Muscle of leg (tissue), 3 donors: ENCODE measurements at regions not wholly inside any gene's neighbourhood (a gene's known extent, or its start where the extent isn't known, plus 50 kb on each side); places are given as distances from the start of the nearest gene placed in this dataset.

Source experiments
- DNase-seq: peaks from one replicate; pipeline ENCODE4 v3.0.0; 2013
- H3K27ac ChIP-seq: one replicate; pipeline ENCODE4 v1.5.1; 2013; ENCODE audit warnings: mild to moderate bottlenecking, low read length, control low read depth
- H3K27me3 ChIP-seq: one replicate; pipeline ENCODE4 v1.6.1; 2013; ENCODE audit warnings: low read length; ENCODE audit not compliant: control insufficient read depth, insufficient read depth
- H3K36me3 ChIP-seq: one replicate; pipeline ENCODE4 v1.6.1; 2013; ENCODE audit warnings: low read length; ENCODE audit not compliant: control insufficient read depth, insufficient read depth
- H3K4me1 ChIP-seq: one replicate; pipeline ENCODE4 v1.6.1; 2013; ENCODE audit warnings: low read length; ENCODE audit not compliant: control insufficient read depth, insufficient read depth
- H3K4me3 ChIP-seq: one replicate; pipeline ENCODE4 v1.5.1; 2013; ENCODE audit warnings: low read length, control low read depth
- H3K9me3 ChIP-seq: replicated peaks from 2 replicates; pipeline ENCODE4 v1.6.1; 2013; ENCODE audit warnings: low read depth, low read length; ENCODE audit not compliant: control insufficient read depth
- WGBS: methylation state at CpG from one replicate; pipeline ENCODE4 v1.1.5; 2013; ENCODE audit warnings: missing lambda C conversion rate; ENCODE audit not compliant: insufficient coverage; 5-methylcytosine and 5-hydroxymethylcytosine counted together

- H3K4me1 ChIP-seq, result no peaks in the 10 kb centered on the region
- H3K4me3 ChIP-seq, result no peak overlapping the region
- peaks cover 6% of the 10 kb centered on the region for H3K27me3 ChIP-seq
- 75% methylated on average over 1 of the region's 2 CpGs for WGBS
- no peak overlapping the region for H3K27ac ChIP-seq
- no peak for DNase-seq
- H3K9me3 ChIP-seq, result no peaks in the 10 kb centered on the region
- no peaks in the 10 kb centered on the region for H3K36me3 ChIP-seq
Observed at GRCh38 chrX:9253211-9253610, 211.6 kb upstream of the TBL1X start.

- no peaks in the 10 kb centered on the region for H3K4me1 ChIP-seq
- DNase-seq, result peak; percentile 68
- H3K27ac ChIP-seq, result no peak overlapping the region
- peaks cover 7% of the 10 kb centered on the region for H3K27me3 ChIP-seq
- no peaks in the 10 kb centered on the region for H3K36me3 ChIP-seq
- H3K4me3 ChIP-seq, result no peak overlapping the region
- H3K9me3 ChIP-seq, result no peaks in the 10 kb centered on the region
- 59% methylated on average over 4 of the region's 6 CpGs for WGBS
Observed at GRCh38 chrX:9257718-9258420, 207.0 kb upstream of the TBL1X start.

DNA sequence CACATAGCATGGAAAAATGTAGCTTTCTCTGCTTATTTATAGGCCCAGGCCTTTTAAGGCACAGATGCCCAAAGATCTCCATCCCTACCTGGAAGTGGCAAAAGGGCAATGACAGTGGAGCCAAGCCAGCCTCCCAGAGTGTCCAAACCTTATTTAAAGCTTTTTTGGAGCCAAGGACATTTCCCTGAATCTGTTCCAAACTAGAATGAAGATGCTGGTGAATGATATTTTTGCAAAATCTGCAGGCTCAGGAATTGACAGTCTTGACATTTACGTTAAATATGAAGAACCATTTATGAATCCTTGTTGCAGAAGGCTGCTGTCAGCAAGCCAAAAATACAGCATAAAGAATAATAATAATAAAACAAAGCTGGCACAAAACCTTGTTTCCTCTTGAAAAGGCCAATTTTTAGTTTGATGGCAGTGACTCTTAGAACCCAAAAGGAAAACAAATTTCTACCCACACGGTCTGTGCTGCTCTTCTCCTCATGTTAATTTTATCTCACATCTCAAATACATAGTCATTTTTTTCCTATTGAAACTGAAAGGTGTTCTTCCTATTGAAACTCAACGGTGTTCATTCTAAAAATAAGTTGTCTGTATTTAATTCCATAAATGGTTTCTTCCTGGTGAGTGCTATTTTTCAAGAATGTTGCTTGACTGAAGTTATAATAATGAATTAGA is 206.3 kb upstream of the TBL1X start:
- no peak for DNase-seq
- Histone ChIP-seq H3K4me3 (no peak overlapping the region), H3K36me3 (no peaks in the 10 kb centered on the region), H3K9me3 (no peaks in the 10 kb centered on the region), H3K4me1 (no peaks in the 10 kb centered on the region), H3K27ac (no peak overlapping the region), H3K27me3 (peaks cover 6% of the 10 kb centered on the region)
- no CpG with 5 or more reads among the region's 3 CpGs for WGBS

GRCh38 chrX:9260603-9261002 is 204.3 kb upstream of the TBL1X start:
- 100% methylated on average over 1 of the region's 1 CpG for WGBS
- Histone ChIP-seq H3K27ac (no peak overlapping the region), H3K27me3 (peaks cover 7% of the 10 kb centered on the region), H3K9me3 (no peaks in the 10 kb centered on the region), H3K36me3 (no peaks in the 10 kb centered on the region), H3K4me3 (no peak overlapping the region), H3K4me1 (no peaks in the 10 kb centered on the region)
- DNase-seq, result no peak

DNA sequence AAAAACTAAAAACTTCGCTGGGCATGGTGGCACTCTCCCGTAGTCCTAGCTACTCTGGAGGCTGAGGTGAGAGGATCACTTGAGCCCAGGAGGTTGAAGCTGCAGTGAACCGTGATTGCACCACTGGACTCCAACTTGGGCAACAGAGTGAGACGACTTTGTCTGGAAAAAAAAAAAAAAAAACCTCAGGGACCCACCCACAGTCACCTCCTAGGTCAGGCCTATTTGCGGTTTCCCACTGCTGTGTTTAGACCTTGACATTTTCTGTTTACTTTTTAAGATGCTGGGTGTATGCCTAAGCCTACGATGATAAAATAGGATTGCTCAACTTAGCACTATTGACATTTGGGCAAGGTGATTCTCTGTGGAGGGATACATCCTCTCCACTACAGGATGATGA is 197.4 kb upstream of the TBL1X start:
- Histone ChIP-seq H3K4me1 (no peaks in the 10 kb centered on the region), H3K27me3 (peaks cover 11% of the 10 kb centered on the region), H3K9me3 (no peaks in the 10 kb centered on the region), H3K27ac (no peak overlapping the region), H3K36me3 (no peaks in the 10 kb centered on the region), H3K4me3 (no peak overlapping the region)
- no peak for DNase-seq
- no CpG with 5 or more reads among the region's 6 CpGs for WGBS

- Histone ChIP-seq H3K27ac (no peak overlapping the region), H3K9me3 (no peaks in the 10 kb centered on the region), H3K36me3 (no peaks in the 10 kb centered on the region), H3K4me1 (no peaks in the 10 kb centered on the region), H3K4me3 (no peak overlapping the region), H3K27me3 (peaks cover 9% of the 10 kb centered on the region)
- no peak for DNase-seq
- 100% methylated on average over 3 of the region's 4 CpGs for WGBS
Observed at GRCh38 chrX:9269134-9269533, 195.7 kb upstream of the TBL1X start.

GRCh38 chrX:9271789-9272525 is 192.9 kb upstream of the TBL1X start:
- Histone ChIP-seq H3K27me3 (peaks cover 12% of the 10 kb centered on the region), H3K9me3 (no peaks in the 10 kb centered on the region), H3K27ac (no peak overlapping the region), H3K4me1 (no peaks in the 10 kb centered on the region), H3K4me3 (no peak overlapping the region), H3K36me3 (no peaks in the 10 kb centered on the region)
- WGBS, result no CpG with 5 or more reads among the region's 13 CpGs
- DNase-seq, result peak; percentile 72

- no peak for DNase-seq
- no peaks in the 10 kb centered on the region for H3K36me3 ChIP-seq
- H3K9me3 ChIP-seq, result no peaks in the 10 kb centered on the region
- peaks cover 17% of the 10 kb centered on the region for H3K27me3 ChIP-seq
- no peak overlapping the region for H3K27ac ChIP-seq
- 96% methylated on average over 1 of the region's 1 CpG for WGBS
- H3K4me3 ChIP-seq, result no peak overlapping the region
- H3K4me1 ChIP-seq, result peaks cover 3% of the 10 kb centered on the region
Observed at GRCh38 chrX:9273744-9274143, 191.1 kb upstream of the TBL1X start.

DNA sequence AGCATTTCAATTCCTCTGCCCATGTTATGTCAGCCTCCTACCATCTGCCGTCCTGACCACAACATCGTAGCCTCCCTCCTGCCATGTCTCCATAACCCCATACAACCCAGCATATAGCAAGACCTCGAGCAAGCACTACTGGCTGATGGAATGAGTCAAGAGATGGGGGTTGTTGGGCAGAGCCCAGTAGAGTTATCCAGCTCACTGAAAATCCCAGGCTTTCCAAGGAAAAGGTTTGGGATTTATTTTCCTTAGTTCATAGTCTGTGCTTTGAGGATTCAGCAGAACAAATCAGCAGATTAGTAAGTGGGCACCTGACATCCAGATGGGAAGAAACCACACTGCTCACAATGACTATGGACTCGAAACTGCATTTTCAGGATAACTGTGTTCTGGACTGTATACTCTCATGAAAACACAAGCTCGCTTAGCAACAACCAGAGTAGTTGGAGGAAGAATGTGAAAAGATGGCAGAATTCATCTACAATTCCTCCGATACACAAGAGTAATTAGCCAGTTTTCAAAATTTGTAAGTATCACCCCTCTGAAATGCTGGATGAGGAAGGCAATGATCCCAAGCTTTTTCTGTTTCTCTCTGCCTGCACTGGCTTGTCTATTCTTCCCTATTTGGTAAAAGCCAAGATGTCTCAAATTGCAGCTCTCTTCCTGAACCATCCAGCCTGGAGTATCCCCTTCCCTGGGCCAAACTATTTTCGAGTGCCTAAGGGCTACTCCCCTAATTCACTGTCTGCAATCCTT is 186.2 kb upstream of the TBL1X start:
- H3K4me1 ChIP-seq, result peaks cover 11% of the 10 kb centered on the region
- H3K36me3 ChIP-seq, result no peaks in the 10 kb centered on the region
- H3K27ac ChIP-seq, result peak overlapping the region; percentile 11
- H3K9me3 ChIP-seq, result no peaks in the 10 kb centered on the region
- no peak overlapping the region for H3K4me3 ChIP-seq
- peaks cover 23% of the 10 kb centered on the region for H3K27me3 ChIP-seq
- WGBS, result no CpG with 5 or more reads among the region's 7 CpGs
- peak; percentile 44 for DNase-seq

DNA sequence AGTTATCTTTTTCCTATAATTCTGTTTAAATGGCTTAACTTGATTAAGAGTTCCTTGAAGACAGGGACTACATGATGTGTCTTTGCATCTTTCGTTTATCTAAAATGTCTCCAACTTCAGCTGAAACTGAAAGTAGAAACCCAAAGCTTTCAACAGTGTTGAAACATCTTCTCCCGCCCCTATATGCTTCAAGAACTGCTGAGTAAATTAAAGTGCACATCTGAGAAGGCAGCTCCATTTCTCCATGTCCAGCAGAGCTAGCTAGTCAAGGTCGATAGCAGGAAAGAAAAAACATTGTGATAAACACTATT is 185.7 kb upstream of the TBL1X start:
- no CpG with 5 or more reads among the region's 3 CpGs for WGBS
- no peak overlapping the region for H3K4me3 ChIP-seq
- DNase-seq, result peak; percentile 61
- peaks cover 23% of the 10 kb centered on the region for H3K27me3 ChIP-seq
- H3K36me3 ChIP-seq, result no peaks in the 10 kb centered on the region
- no peak overlapping the region for H3K27ac ChIP-seq
- H3K9me3 ChIP-seq, result no peaks in the 10 kb centered on the region
- peaks cover 11% of the 10 kb centered on the region for H3K4me1 ChIP-seq
